T-helper 2 cell treated with Interferon-gamma antibody and Interleukin-4, amounts not matched to agents 5 μg/mL and 100 μg/mL, for 36 hours (primary cell): ENCODE measurements at regions not wholly inside any gene's neighbourhood (a gene's known extent, or its start where the extent isn't known, plus 50 kb on each side); places are given as distances from the start of the nearest gene placed in this dataset.

ENCODE experiments used
- DNase-seq: peaks from one replicate; pipeline ENCODE4 v3.0.0; 2021; ENCODE audit warnings: low spot score
- H3K27ac Mint-ChIP-seq: one replicate; pipeline ENCODE4 v1.8.0; 2021; ENCODE audit warnings: mild to moderate bottlenecking, mixed read lengths
- H3K27me3 Mint-ChIP-seq: one replicate; pipeline ENCODE4 v1.8.0; 2021; ENCODE audit warnings: low read depth, mixed read lengths
- H3K36me3 Mint-ChIP-seq: one replicate; pipeline ENCODE4 v1.8.0; 2021; ENCODE audit warnings: low read depth, mixed read lengths
- H3K4me1 Mint-ChIP-seq: one replicate; pipeline ENCODE4 v1.8.0; 2021; ENCODE audit warnings: low read depth, mixed read lengths
- H3K4me3 Mint-ChIP-seq: one replicate; pipeline ENCODE4 v1.8.0; 2022; ENCODE audit warnings: mild to moderate bottlenecking, moderate library complexity, mixed read lengths
- H3K9me3 Mint-ChIP-seq: one replicate; pipeline ENCODE4 v1.8.0; 2021; ENCODE audit warnings: mixed read lengths

DNA sequence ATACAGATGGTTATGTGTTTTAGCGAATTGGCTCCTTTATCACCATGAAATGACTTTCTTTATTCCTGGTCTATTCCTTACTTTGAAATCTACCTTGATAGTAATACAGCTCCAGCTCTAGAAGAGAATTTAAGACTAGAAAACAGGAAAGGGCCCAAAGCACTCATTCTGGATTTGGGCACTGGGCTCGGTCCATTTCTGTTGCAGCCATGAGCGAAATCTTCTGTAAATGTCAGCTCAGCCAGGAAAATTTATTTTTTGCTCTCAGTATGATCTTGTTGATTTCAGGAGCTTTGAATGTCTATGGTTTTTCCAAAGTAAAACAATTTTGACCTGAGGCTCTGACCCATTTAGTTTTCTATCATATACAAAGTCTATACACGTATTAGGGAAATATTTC lies 104.1 kb downstream of the DIRAS2 start:
- no peaks in the 10 kb centered on the region for H3K36me3 Mint-ChIP-seq
- no peak overlapping the region for H3K4me3 Mint-ChIP-seq
- DNase-seq: no peak
- H3K4me1 Mint-ChIP-seq: no peaks in the 10 kb centered on the region
- peaks cover 13% of the 10 kb centered on the region for H3K27me3 Mint-ChIP-seq
- H3K9me3 Mint-ChIP-seq: no peaks in the 10 kb centered on the region
- no peak overlapping the region for H3K27ac Mint-ChIP-seq

DNA sequence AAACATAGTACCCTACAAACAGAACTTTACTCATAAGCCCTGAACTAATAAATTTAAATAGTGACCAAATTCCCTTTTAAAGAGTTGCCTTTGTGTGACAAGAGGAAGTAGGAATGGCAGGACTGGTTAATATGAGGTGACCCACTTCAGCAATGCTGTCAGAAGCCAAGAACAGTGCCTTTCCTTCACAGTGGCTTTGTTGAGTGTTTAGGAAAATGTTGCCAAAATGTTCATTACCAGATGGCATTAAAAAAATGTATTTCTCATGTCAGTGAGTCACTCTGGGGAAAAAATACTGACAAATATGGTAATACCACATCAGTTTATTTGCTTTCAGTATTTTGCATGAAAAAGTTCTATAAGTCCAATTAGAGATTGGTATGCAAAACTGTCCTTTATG lies 103.3 kb downstream of the DIRAS2 start:
- H3K9me3 Mint-ChIP-seq: no peaks in the 10 kb centered on the region
- peaks cover 12% of the 10 kb centered on the region for H3K27me3 Mint-ChIP-seq
- no peak for DNase-seq
- H3K4me1 Mint-ChIP-seq: no peaks in the 10 kb centered on the region
- H3K4me3 Mint-ChIP-seq: no peak overlapping the region
- no peaks in the 10 kb centered on the region for H3K36me3 Mint-ChIP-seq
- H3K27ac Mint-ChIP-seq: no peak overlapping the region

DNA sequence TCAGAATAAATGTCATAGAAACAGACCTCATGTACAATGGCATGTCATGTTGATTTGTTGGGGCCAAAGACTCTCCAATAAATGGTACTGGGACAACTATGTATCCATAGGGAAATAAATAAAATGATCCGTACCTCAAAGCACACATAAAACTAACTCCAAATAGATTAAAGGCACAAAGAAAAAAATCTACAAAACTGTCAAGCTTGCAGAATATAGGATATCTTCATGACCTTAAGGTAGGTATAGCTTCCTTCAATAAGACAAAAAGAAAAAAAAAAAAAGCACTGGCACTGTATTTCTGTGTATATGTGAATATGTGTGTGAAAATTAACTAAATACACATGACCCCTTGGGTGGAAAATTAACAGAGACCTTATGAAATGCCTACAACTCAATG lies 101.9 kb downstream of the DIRAS2 start:
- Mint-ChIP-seq H3K4me1 (no peaks in the 10 kb centered on the region), H3K9me3 (no peaks in the 10 kb centered on the region), H3K4me3 (no peak overlapping the region), H3K27me3 (peaks cover 7% of the 10 kb centered on the region), H3K36me3 (no peaks in the 10 kb centered on the region), H3K27ac (no peak overlapping the region)
- DNase-seq: no peak

- H3K27ac Mint-ChIP-seq: no peak overlapping the region
- H3K4me3 Mint-ChIP-seq: no peak overlapping the region
- no peaks in the 10 kb centered on the region for H3K9me3 Mint-ChIP-seq
- H3K4me1 Mint-ChIP-seq: no peaks in the 10 kb centered on the region
- no peak for DNase-seq
- peaks cover 5% of the 10 kb centered on the region for H3K27me3 Mint-ChIP-seq
- no peaks in the 10 kb centered on the region for H3K36me3 Mint-ChIP-seq
These were observed 98.1 kb downstream of the DIRAS2 start for GRCh38 chr9:90544488-90544887.

DNA sequence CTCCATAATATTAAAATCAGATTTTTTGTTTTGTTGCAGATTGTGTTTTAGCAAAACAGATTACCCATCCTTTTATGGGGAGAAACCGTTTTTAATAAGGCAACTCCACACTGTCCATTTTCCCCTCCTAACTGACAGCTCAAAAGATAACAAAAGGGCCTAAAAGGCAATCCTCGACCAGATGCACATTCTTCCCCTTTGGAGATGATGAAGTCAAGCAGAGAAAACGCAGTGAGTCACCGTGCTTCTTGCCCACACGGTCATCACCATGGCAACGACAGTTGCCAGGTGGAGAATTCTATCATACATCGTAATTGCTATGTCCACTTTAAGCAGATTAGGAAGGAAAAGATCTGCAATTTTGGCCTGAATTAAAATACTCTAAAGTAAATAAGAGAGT lies 96.4 kb downstream of the DIRAS2 start:
- Mint-ChIP-seq H3K9me3 (no peaks in the 10 kb centered on the region), H3K4me1 (no peaks in the 10 kb centered on the region), H3K36me3 (no peaks in the 10 kb centered on the region), H3K4me3 (no peak overlapping the region), H3K27ac (no peak overlapping the region), H3K27me3 (peaks cover 5% of the 10 kb centered on the region)
- DNase-seq: no peak

DNA sequence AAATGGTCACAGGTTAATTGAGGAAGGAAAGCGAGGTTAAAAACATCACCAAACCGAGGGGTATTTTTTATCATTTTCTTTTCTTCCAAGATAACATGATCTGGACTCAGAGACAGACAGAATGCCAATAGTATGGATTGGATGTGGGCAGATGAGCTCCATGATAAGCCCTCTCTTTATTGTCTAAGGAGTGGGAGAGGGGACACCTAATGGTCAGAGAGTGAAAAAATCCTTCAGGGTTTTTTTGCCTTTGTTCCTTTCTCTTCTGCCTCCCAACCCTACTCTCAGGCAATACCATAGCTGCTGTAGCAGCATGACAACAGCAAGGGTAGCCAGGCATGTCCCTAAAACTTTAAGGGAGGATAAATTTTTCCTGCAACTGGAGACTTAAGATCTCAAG lies 94.7 kb downstream of the DIRAS2 start:
- Mint-ChIP-seq H3K9me3 (no peaks in the 10 kb centered on the region), H3K27ac (no peak overlapping the region), H3K4me1 (no peaks in the 10 kb centered on the region), H3K36me3 (no peaks in the 10 kb centered on the region), H3K4me3 (no peak overlapping the region), H3K27me3 (peaks cover 4% of the 10 kb centered on the region)
- no peak for DNase-seq

DNA sequence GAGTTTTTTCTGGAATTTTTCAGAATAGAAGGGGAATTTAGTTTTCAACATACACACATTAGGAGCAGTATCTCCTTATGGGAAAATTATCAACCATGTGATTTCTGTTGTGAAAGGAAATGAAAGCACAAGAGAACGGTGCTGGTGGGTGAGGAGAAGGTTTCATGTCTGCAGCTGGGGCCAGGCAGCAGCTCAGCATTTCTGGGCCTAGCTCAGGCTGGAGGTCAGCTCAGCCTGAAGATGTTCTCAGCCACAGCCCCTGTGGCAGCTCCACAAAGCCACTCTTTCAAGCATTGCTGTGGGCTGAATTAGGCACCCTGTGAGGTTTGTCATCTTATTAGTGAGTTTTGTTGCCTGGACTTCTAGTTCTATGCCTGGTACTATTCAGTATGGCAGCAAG lies 90.3 kb downstream of the DIRAS2 start:
- H3K4me3 Mint-ChIP-seq: no peak overlapping the region
- no peaks in the 10 kb centered on the region for H3K36me3 Mint-ChIP-seq
- H3K27ac Mint-ChIP-seq: no peak overlapping the region
- no peak for DNase-seq
- no peaks in the 10 kb centered on the region for H3K4me1 Mint-ChIP-seq
- H3K27me3 Mint-ChIP-seq: peaks cover 2% of the 10 kb centered on the region
- H3K9me3 Mint-ChIP-seq: no peaks in the 10 kb centered on the region

DNA sequence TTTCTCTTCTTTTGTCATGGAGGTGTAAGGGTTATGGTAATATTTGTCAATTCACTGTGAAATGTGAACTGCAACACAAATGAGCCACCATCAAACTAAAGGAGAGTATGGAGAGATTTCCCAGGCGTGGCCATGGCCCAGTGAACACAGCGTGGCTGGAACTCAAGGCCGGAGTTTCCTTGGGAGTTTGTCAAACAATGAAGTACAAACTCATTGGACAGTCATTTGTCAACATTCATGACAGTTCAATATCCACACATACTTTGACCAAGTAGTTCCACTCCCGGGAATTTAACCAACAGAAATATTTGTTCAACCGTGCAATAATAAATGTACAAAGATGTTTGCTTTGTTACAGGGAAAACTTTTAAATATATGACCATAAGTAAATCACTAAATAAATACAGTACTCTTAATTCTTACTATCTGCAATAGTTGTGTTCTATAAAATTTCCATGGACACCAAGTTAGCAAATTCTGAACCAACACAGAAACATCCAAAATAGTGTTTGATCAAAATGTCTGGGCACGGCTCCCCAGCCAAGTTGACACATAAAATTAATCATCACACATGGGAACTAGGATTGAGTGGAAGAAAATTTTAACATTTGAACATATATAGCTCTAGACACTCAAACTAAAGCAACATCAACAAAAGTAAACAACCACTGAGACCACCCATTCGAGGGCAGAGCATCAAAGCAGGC lies 87.1 kb downstream of the DIRAS2 start:
- Mint-ChIP-seq H3K27me3 (peaks cover 2% of the 10 kb centered on the region), H3K9me3 (no peaks in the 10 kb centered on the region), H3K27ac (no peak overlapping the region), H3K4me1 (no peaks in the 10 kb centered on the region), H3K4me3 (no peak overlapping the region), H3K36me3 (no peaks in the 10 kb centered on the region)
- DNase-seq: no peak

GRCh38 chr9:90556897-90557675 lies 85.5 kb downstream of the DIRAS2 start:
- Mint-ChIP-seq H3K4me1 (no peaks in the 10 kb centered on the region), H3K36me3 (no peaks in the 10 kb centered on the region), H3K27me3 (peaks cover 2% of the 10 kb centered on the region), H3K27ac (no peak overlapping the region), H3K4me3 (no peak overlapping the region), H3K9me3 (no peaks in the 10 kb centered on the region)
- DNase-seq: no peak

DNA sequence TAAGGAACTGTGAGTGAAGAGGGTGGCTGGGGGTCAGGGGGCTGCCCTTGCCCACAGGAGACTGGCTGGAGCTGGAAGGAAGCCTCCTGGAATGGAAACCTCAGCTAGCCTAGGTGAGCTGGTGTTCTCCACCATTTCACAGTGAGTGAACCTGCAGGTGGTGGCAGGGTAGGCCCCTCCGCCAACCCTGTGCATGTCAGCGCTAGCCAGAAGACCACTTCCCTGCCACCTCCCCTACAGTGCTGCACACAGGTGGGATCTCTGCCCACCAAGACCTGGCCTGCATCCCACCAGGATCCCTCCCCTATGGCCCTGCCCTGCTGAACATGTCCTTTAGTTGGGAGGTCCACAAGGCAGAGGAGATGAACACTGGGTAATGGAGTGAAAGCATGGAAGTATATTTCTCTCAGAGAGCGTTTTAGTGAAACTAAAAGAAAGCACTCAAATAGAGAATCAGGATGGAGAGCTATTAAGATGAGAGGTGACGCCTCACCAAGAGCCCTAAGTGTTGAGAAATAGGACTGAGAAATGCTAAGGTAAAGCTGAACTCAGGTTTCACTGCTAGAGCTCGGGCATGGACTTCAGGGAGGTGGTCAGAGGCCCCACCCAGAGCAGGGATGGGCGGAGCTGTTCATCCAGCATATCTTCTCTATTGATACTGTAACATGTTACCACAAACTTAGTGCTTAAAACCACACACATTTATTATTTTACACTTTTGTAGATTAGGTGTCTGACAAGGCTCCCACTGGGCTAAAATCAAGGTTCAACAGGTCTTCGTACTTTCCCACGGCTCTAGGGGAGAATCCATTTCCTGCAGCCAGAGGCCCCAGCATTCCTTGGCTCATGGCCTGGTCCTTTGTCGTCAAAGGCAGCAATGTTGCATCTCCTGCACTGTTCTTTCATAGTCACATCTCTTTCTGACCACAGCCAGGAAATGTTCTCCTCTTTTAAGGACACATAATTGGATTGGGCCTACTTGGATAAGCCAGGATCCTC lies 83.2 kb downstream of the DIRAS2 start:
- no peak overlapping the region for H3K27ac Mint-ChIP-seq
- no peaks in the 10 kb centered on the region for H3K36me3 Mint-ChIP-seq
- no peaks in the 10 kb centered on the region for H3K4me1 Mint-ChIP-seq
- H3K4me3 Mint-ChIP-seq: no peak overlapping the region
- no peaks in the 10 kb centered on the region for H3K9me3 Mint-ChIP-seq
- DNase-seq: no peak
- no peaks in the 10 kb centered on the region for H3K27me3 Mint-ChIP-seq
